H1 (cell line): ENCODE measurements at regions not wholly inside any gene's neighbourhood (a gene's known extent, or its start where the extent isn't known, plus 50 kb on each side); places are given as distances from the start of the nearest gene placed in this dataset.

Experiments
- CTCF ChIA-PET: fragments of 300-600 bp; sonication (Branson Sonifier 250); formaldehyde crosslinking; loops from one replicate; lab custom pipeline; 2021; ENCODE audit not compliant: partially characterized antibody; lab: Charles Lee
- POLR2A ChIA-PET: fragments of 300-600 bp; sonication (Branson Sonifier 250); formaldehyde crosslinking; loops from one replicate; lab custom pipeline; 2021; ENCODE audit warnings: inconsistent platforms; ENCODE audit not compliant: partially characterized antibody; lab: Charles Lee
- DNase-seq, 2 experiments: peaks; one replicate each; pipeline versions ENCODE4 v3.0.0 to v3.0.0-alpha.2; 2010 to 2022; ENCODE audit warnings: low spot score in 2 of 2, low read depth in 1 of 2, mixed read lengths in 1 of 2
- FAIRE-seq: peaks from 2 replicates; lab custom pipeline; 2011; peaks lifted over from hg19 to GRCh38; lab: Jason Lieb, UNC
- H2AFZ ChIP-seq: 2 replicates; pipeline ENCODE4 v1.8.1; 2012; ENCODE audit warnings: low read length, inconsistent platforms
- H2AK5ac ChIP-seq: 2 replicates; pipeline ENCODE4 v1.6.1; 2013; ENCODE audit warnings: low read depth, low read length
- H2BK120ac ChIP-seq: replicated peaks from 2 replicates; pipeline ENCODE3; 2013; ENCODE audit warnings: low read depth, low read length, inconsistent platforms
- H2BK12ac ChIP-seq: 2 replicates; pipeline ENCODE4 v1.6.1; 2013; ENCODE audit warnings: low read depth, low read length
- H2BK15ac ChIP-seq: 2 replicates; pipeline ENCODE4 v1.6.1; 2013; ENCODE audit warnings: low read length
- H2BK20ac ChIP-seq: 2 replicates; pipeline ENCODE4 v1.6.1; 2013; ENCODE audit warnings: low read length
- H2BK5ac ChIP-seq: 2 replicates; pipeline ENCODE4 v1.6.1; 2013; ENCODE audit warnings: low read depth, low read length
- H3K14ac ChIP-seq: 2 replicates; pipeline ENCODE4 v1.6.1; 2013; ENCODE audit warnings: inconsistent platforms; ENCODE audit not compliant: insufficient read length
- H3K18ac ChIP-seq: 2 replicates; pipeline ENCODE4 v1.6.1; 2013; ENCODE audit warnings: low read length; ENCODE audit errors: extremely low read depth
- H3K23ac ChIP-seq: 2 replicates; pipeline ENCODE4 v1.6.1; 2013; ENCODE audit warnings: inconsistent platforms; ENCODE audit not compliant: insufficient read length
- H3K23me2 ChIP-seq: 2 replicates; pipeline ENCODE4 v1.6.1; 2013; ENCODE audit warnings: low read depth, low read length
- H3K27ac ChIP-seq: 2 replicates; pipeline ENCODE4 v1.6.1; 2011; ENCODE audit warnings: low read depth, low read length, inconsistent platforms
- H3K27me3 ChIP-seq, 4 experiments: replicated peaks in 1 of 4; 1 replicate in 1 of 4; 2 replicates in 3 of 4; pipeline versions ENCODE4 v1.6.1 to v1.8.1; 2011 to 2013; ENCODE audit warnings: low read length in 3 of 4, mild to moderate bottlenecking in 3 of 4, inconsistent platforms in 2 of 4, mixed read lengths in 2 of 4, moderate library complexity in 1 of 4; ENCODE audit not compliant: control insufficient read depth in 3 of 4, insufficient read depth in 3 of 4; ENCODE audit errors: extremely low read depth in 1 of 4
- H3K36me3 ChIP-seq, 4 experiments: 2 replicates each; pipeline versions ENCODE4 v1.6.1 to v1.8.1; 2011 to 2013; ENCODE audit warnings: mild to moderate bottlenecking in 4 of 4, low read length in 3 of 4, moderate library complexity in 2 of 4, control low read depth in 1 of 4, inconsistent platforms in 1 of 4; ENCODE audit not compliant: insufficient read depth in 4 of 4, control insufficient read depth in 2 of 4
- H3K4ac ChIP-seq: replicated peaks from 2 replicates; pipeline ENCODE3; 2013; ENCODE audit warnings: low read length, low read depth, mixed read lengths, inconsistent platforms; ENCODE audit not compliant: insufficient read length
- H3K4me1 ChIP-seq, 4 experiments: replicated peaks in 1 of 4; 1 replicate in 1 of 4; 2 replicates in 3 of 4; pipeline versions ENCODE4 v1.6.1 to v1.8.1; 2011 to 2013; ENCODE audit warnings: low read length in 3 of 4, inconsistent platforms in 2 of 4, mixed read lengths in 1 of 4; ENCODE audit not compliant: insufficient read depth in 4 of 4, control insufficient read depth in 3 of 4
- H3K4me2 ChIP-seq, 2 experiments: 2 replicates each; pipeline versions ENCODE4 v1.6.1 to v1.8.1; 2011 to 2013; ENCODE audit warnings: low read depth in 2 of 2, low read length in 2 of 2, control low read depth in 1 of 2, inconsistent platforms in 1 of 2, mild to moderate bottlenecking in 1 of 2; ENCODE audit not compliant: insufficient read depth in 1 of 2
- H3K4me3 ChIP-seq, 4 experiments: fragments of 200-600, 300-600 bp in 1 of 4; sonication (generic), shearing (Covaris generic), sonication (Bioruptor Twin) in 1 of 4; 2 replicates each; pipeline versions ENCODE4 v1.5.1 to v1.8.1; 2011 to 2016; ENCODE audit warnings: low read length in 4 of 4, low read depth in 3 of 4, control low read depth in 2 of 4, inconsistent platforms in 2 of 4, mild to moderate bottlenecking in 2 of 4, mixed read lengths in 1 of 4, moderate library complexity in 1 of 4; ENCODE audit not compliant: insufficient read depth in 2 of 4; ENCODE audit errors: extremely low read depth in 1 of 4
- H3K56ac ChIP-seq: replicated peaks from 2 replicates; pipeline ENCODE3; 2013; ENCODE audit warnings: low read depth, mild to moderate bottlenecking, mixed read lengths, low read length, inconsistent platforms; ENCODE audit not compliant: insufficient read length
- H3K79me1 ChIP-seq: 2 replicates; pipeline ENCODE4 v1.6.1; 2013; ENCODE audit warnings: low read depth, low read length, control low read depth
- H3K79me2 ChIP-seq, 2 experiments: 2 replicates each; pipeline versions ENCODE4 v1.6.1 to v1.8.1; 2012 to 2013; ENCODE audit warnings: low read length in 2 of 2, mild to moderate bottlenecking in 2 of 2, inconsistent platforms in 1 of 2; ENCODE audit not compliant: insufficient read depth in 2 of 2, control insufficient read depth in 1 of 2
- H3K9ac ChIP-seq, 4 experiments: replicated peaks in 1 of 4; 1 replicate in 1 of 4; 2 replicates in 3 of 4; pipeline versions ENCODE4 v1.6.1 to v1.8.1; 2011 to 2013; ENCODE audit warnings: low read depth in 3 of 4, low read length in 3 of 4, control low read depth in 2 of 4, mild to moderate bottlenecking in 2 of 4, moderate library complexity in 2 of 4, inconsistent platforms in 1 of 4; ENCODE audit errors: extremely low read depth in 1 of 4
- H3K9me3 ChIP-seq, 2 experiments: 2 replicates each; pipeline versions ENCODE4 v1.6.1 to v1.8.1; 2012 to 2013; ENCODE audit warnings: mild to moderate bottlenecking in 2 of 2, moderate library complexity in 2 of 2, control low read depth in 1 of 2, inconsistent platforms in 1 of 2, low read depth in 1 of 2, low read length in 1 of 2, mixed read lengths in 1 of 2; ENCODE audit not compliant: insufficient read depth in 2 of 2
- H4K20me1 ChIP-seq, 2 experiments: replicated peaks in 1 of 2; 2 replicates each; pipeline versions ENCODE3 to v1.8.1; 2011 to 2013; ENCODE audit warnings: inconsistent platforms in 2 of 2, low read length in 2 of 2, mild to moderate bottlenecking in 1 of 2; ENCODE audit not compliant: insufficient read depth in 2 of 2, control insufficient read depth in 1 of 2
- H4K5ac ChIP-seq: 2 replicates; pipeline ENCODE4 v1.6.1; 2013; ENCODE audit warnings: low read length, low read depth, mixed read lengths, inconsistent platforms; ENCODE audit not compliant: insufficient read length
- H4K8ac ChIP-seq: 2 replicates; pipeline ENCODE4 v1.8.0; 2013; ENCODE audit warnings: mild to moderate bottlenecking, moderate library complexity, low read length, inconsistent platforms; ENCODE audit not compliant: insufficient read depth; ENCODE audit errors: extremely low read depth
- H4K91ac ChIP-seq: replicated peaks from 2 replicates; pipeline ENCODE3; 2013; ENCODE audit warnings: low read length, mixed read lengths, inconsistent platforms; ENCODE audit not compliant: insufficient read length
- ASH2L ChIP-seq: fragments of 200-600, 300-600 bp; sonication (generic); IDR thresholded peaks from one replicate; pipeline ENCODE4 v1.7.1; 2017; ENCODE audit warnings: low read length
- BCL11A ChIP-seq, 2 experiments: IDR thresholded peaks; one replicate each; pipeline ENCODE4 v1.6.1; 2011; ENCODE audit warnings: low read depth in 2 of 2, low read length in 2 of 2, mild to moderate bottlenecking in 2 of 2
- CREB1 ChIP-seq: IDR thresholded peaks from 2 replicates; pipeline ENCODE4 v1.6.1; 2012; ENCODE audit warnings: inconsistent platforms
- E2F6 ChIP-seq: IDR thresholded peaks from 2 replicates; pipeline ENCODE4 v1.6.1; 2012; ENCODE audit warnings: inconsistent platforms
- EGR1 ChIP-seq: IDR thresholded peaks from 2 replicates; pipeline ENCODE4 v1.6.1; 2011; ENCODE audit warnings: low read depth, low read length, borderline replicate concordance
- JUND ChIP-seq: IDR thresholded peaks from 2 replicates; pipeline ENCODE4 v1.6.1; 2011; ENCODE audit warnings: mild to moderate bottlenecking, improper control_type of control experiment, low read length
- MAFK ChIP-seq: IDR thresholded peaks from 2 replicates; pipeline ENCODE4 v1.6.1; 2012; ENCODE audit warnings: low read depth, mild to moderate bottlenecking, improper control_type of control experiment, low read length
- NRF1 ChIP-seq: IDR thresholded peaks from 2 replicates; pipeline ENCODE4 v1.6.1; 2011; ENCODE audit warnings: mild to moderate bottlenecking, low read depth, low read length, improper control_type of control experiment
- POLR2A ChIP-seq, 2 experiments: IDR thresholded peaks; 1 replicate in 1 of 2; 2 replicates in 1 of 2; pipeline ENCODE4 v1.6.1; 2011; ENCODE audit warnings: low read depth in 2 of 2, low read length in 2 of 2, mild to moderate bottlenecking in 2 of 2; ENCODE audit errors: control extremely low read depth in 1 of 2
- POU5F1 ChIP-seq: IDR thresholded peaks from 2 replicates; pipeline ENCODE4 v1.6.1; 2011; ENCODE audit warnings: low read depth, mild to moderate bottlenecking, low read length, moderate library complexity
- RAD21 ChIP-seq, 2 experiments: IDR thresholded peaks in 1 of 2; conservative IDR thresholded peaks in 1 of 2; 2 replicates each; pipeline ENCODE4 v1.6.1; 2011; ENCODE audit warnings: low read depth in 2 of 2, low read length in 2 of 2, improper control_type of control experiment in 1 of 2, inconsistent platforms in 1 of 2, mild to moderate bottlenecking in 1 of 2, moderate library complexity in 1 of 2
- SAP30 ChIP-seq: fragments of 300-600 bp; sonication (generic); IDR thresholded peaks from 2 replicates; pipeline ENCODE4 v1.7.1; 2012; ENCODE audit warnings: low read length, moderate library complexity, mild to moderate bottlenecking, inconsistent platforms; ENCODE audit not compliant: insufficient read depth, insufficient replicate concordance
- WGBS, 2 experiments: shearing (Covaris generic) in 1 of 2; methylation state at CpG; one replicate each; pipeline versions ENCODE4 v1.1.6 to v1.1.7; 2013 to 2015; ENCODE audit warnings: low lambda C conversion rate in 2 of 2, mixed read lengths in 2 of 2, inconsistent platforms in 1 of 2, low coverage in 1 of 2, missing lambda C conversion rate in 1 of 2; ENCODE audit not compliant: insufficient replicate concordance in 2 of 2, insufficient coverage in 1 of 2, insufficient read length in 1 of 2; ENCODE audit errors: extremely low coverage in 1 of 2, missing lambda C conversion rate in 1 of 2; 5-methylcytosine and 5-hydroxymethylcytosine counted together
- TF ChIP-seq, protein P1 (sequence below): IDR thresholded peaks from 2 replicates; pipeline ENCODE4 v1.6.1; 2012; ENCODE audit warnings: inconsistent platforms

DNA sequence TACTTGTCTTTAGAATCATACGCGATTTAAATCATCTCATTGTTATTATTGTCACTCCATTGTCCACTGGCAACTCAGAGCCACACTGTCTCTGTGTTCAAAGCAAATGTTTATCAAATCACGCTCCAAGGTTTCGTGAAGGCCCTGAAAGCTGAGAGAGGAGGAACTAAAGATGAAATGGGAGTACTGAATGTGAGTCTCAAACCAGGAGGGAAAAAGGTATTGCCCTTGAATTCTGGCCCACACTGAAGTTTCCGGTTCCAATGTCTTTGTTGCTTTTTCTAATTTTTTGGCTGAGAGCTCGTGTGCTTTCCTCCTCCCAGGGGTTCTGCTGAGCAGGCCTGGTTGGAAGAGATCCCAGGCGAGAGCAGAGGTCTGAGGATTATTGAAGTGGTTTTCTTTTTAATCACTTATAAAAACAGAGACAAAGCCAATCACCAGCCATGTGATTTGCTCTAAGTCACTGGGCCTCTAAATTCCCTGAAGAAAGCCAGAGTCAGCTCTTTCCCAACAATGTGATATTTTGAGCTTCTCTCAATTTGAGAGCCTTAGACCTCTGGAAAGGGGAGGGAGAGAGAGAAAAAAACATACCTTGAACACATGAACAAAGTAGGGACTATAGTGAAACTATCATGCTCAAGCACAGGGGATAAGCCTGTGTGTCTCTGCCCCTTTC is 420.8 kb upstream of the GRAMD2B start:
- FAIRE-seq (no peak), DNase-seq (no peak)
- H2BK120ac ChIP-seq: peak overlapping the region; percentile 58
- no peaks in the 10 kb centered on the region for H3K27me3 ChIP-seq
- no peak overlapping the region for H3K14ac ChIP-seq
- H3K4me1 ChIP-seq: no peaks in the 10 kb centered on the region; a peak in 4 of 7 replicates
- H3K36me3 ChIP-seq: no peaks in the 10 kb centered on the region
- no peak overlapping the region for H3K56ac ChIP-seq
- H3K9ac ChIP-seq: peak overlapping the region in 1 of 4 experiments; percentile 3; a peak in 1 of 7 replicates
- H2AFZ ChIP-seq: peak overlapping the region; percentile 98
- H4K91ac ChIP-seq: no peak overlapping the region
- no peak overlapping the region for H3K27ac ChIP-seq
- H4K8ac ChIP-seq: no peak overlapping the region
- H3K79me2 ChIP-seq: no peaks in the 10 kb centered on the region
- no peak overlapping the region for H2BK15ac ChIP-seq
- CTCF ChIA-PET: interaction anchor here (1.0 kb wide), 1 partner anchor 187 kb away, joined by 3 read pairs; no protein-coding TSS in a partner anchor
- H3K23me2 ChIP-seq: no peaks in the 10 kb centered on the region; the same call in 1 of the 2 replicates
- H2AK5ac ChIP-seq: no peak overlapping the region
- 82% methylated on average over 7 of the region's 7 CpGs; no CpG with 5 or more reads in 1 of the 2 experiments for WGBS, 2 experiments
- no peak overlapping the region for H3K23ac ChIP-seq
- no peak overlapping the region for H2BK12ac ChIP-seq
- peak overlapping the region; percentile 15 for H3K18ac ChIP-seq
- peak overlapping the region; percentile 18; the same call in 1 of the 2 replicates for H2BK5ac ChIP-seq
- no peak overlapping the region for H4K5ac ChIP-seq
- H4K20me1 ChIP-seq: no peaks in the 10 kb centered on the region
- no peaks in the 10 kb centered on the region for H3K79me1 ChIP-seq
- H3K9me3 ChIP-seq: no peaks in the 10 kb centered on the region
- POLR2A ChIA-PET: interaction anchor here (0.6 kb wide), 1 partner anchor 1246 kb away, joined by 3 read pairs; no protein-coding TSS in a partner anchor
- no peak overlapping the region for H3K4me2 ChIP-seq
- H3K4me3 ChIP-seq: no peak overlapping the region
- peak overlapping the region; percentile 58 for H3K4ac ChIP-seq
- peak overlapping the region; percentile 53; the same call in 1 of the 2 replicates for H2BK20ac ChIP-seq
- TF ChIP-seq E2F6: no peak
- TF ChIP-seq, protein P1, sequence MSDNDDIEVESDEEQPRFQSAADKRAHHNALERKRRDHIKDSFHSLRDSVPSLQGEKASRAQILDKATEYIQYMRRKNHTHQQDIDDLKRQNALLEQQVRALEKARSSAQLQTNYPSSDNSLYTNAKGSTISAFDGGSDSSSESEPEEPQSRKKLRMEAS: no peak
- TF ChIP-seq POU5F1: no peak
- TF ChIP-seq RAD21 (IDR thresholded peaks at IDR 0.05 in 1 of 2, conservative IDR thresholded peaks at IDR 0.05 in 1 of 2; ENCODE audit: low read depth in 2 of 2, low read length in 2 of 2): no peak
- TF ChIP-seq EGR1: no peak
- TF ChIP-seq NRF1: no peak
- TF ChIP-seq BCL11A (IDR thresholded peaks at IDR 0.05; ENCODE audit: low read depth in 2 of 2, low read length in 2 of 2): no peak
- TF ChIP-seq JUND: no peak
- TF ChIP-seq ASH2L: no peak
- TF ChIP-seq CREB1: no peak
- TF ChIP-seq POLR2A (IDR thresholded peaks at IDR 0.05; ENCODE audit: control extremely low read depth in 1 of 2, low read depth in 2 of 2, low read length in 2 of 2): no peak
- no peak for TF ChIP-seq SAP30
- TF ChIP-seq MAFK: no peak
